ENCODE measurements at regions not wholly inside any gene's neighbourhood (a gene's known extent, or its start where the extent isn't known, plus 50 kb on each side); places are given as distances from the start of the nearest gene placed in this dataset.

DNA sequence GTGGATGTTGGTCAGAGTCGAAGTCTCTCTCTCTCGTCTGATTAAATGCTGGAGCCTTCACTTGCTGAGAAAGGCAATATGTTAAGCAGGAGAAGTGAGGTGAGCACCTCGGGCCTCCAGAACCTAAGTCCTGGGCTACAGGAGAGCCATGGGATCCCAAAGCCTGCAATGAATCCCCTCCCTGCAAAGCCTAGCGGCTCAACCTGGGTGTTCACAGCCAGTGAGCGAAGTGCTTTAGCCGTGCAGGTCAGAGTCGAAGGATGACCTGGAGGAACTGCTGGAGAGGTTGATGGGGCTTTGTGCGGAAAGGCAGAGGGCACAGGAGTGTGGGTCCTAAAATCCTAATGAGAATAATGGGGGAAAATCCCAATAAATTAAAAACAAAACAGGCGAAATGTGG, 267.8 kb downstream of the ENGASE start:
- no peak for TF ChIP-seq POLR2A (IDR thresholded peaks at IDR 0.05; ENCODE audit: extremely low read depth, insufficient read length)
- TF ChIP-seq, protein P1, sequence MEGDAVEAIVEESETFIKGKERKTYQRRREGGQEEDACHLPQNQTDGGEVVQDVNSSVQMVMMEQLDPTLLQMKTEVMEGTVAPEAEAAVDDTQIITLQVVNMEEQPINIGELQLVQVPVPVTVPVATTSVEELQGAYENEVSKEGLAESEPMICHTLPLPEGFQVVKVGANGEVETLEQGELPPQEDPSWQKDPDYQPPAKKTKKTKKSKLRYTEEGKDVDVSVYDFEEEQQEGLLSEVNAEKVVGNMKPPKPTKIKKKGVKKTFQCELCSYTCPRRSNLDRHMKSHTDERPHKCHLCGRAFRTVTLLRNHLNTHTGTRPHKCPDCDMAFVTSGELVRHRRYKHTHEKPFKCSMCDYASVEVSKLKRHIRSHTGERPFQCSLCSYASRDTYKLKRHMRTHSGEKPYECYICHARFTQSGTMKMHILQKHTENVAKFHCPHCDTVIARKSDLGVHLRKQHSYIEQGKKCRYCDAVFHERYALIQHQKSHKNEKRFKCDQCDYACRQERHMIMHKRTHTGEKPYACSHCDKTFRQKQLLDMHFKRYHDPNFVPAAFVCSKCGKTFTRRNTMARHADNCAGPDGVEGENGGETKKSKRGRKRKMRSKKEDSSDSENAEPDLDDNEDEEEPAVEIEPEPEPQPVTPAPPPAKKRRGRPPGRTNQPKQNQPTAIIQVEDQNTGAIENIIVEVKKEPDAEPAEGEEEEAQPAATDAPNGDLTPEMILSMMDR (IDR thresholded peaks at IDR 0.05; ENCODE audit: low read depth, low read length), result no peak
